Gastroesophageal sphincter (tissue), 3 donors: ENCODE measurements at regions not wholly inside any gene's neighbourhood (a gene's known extent, or its start where the extent isn't known, plus 50 kb on each side); places are given as distances from the start of the nearest gene placed in this dataset.

ENCODE experiments used
- POLR2A ChIP-seq, 2 donors: fragments of 450-650 bp; IDR thresholded peaks; one replicate each; pipeline ENCODE4 v1.6.1; 2017; ENCODE audit warnings: antibody characterized with exemption in 2 of 2, mild to moderate bottlenecking in 2 of 2, moderate library complexity in 1 of 2
- POLR2AphosphoS5 ChIP-seq: sonication (generic); formaldehyde crosslinking; IDR thresholded peaks from one replicate; pipeline ENCODE4 v1.6.1; 2017; ENCODE audit warnings: antibody characterized with exemption
- TF ChIP-seq, protein P1 (sequence below), 4 experiments: fragments of 200-600 bp in 2 of 4; fragments of 450-650 bp in 2 of 4; sonication (generic) in 1 of 4; IDR thresholded peaks; one replicate each; pipeline ENCODE4 v1.5.1; 2017 to 2019; ENCODE audit warnings: antibody characterized with exemption in 4 of 4, mild to moderate bottlenecking in 2 of 4, moderate library complexity in 2 of 4

DNA sequence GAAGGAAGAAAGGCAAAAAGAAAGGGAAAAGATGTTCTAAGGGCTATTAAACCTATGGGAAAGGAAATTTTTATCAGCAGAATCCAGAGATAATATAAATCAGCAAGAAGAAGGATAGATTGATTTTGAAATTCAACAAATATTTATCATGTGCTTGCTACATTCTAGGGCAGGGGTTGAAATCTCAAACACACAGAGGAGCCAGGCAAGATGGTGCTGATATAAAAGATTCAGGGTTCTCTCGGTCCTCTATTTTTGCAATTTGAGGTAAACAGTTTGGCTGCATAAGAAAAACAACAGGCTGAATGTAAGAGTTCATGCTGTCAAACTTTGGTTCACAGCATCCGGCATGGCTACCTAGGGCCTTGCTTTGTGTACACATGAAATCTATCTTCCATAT lies 109.6 kb upstream of the BMP2 start:
- TF ChIP-seq, protein P1, sequence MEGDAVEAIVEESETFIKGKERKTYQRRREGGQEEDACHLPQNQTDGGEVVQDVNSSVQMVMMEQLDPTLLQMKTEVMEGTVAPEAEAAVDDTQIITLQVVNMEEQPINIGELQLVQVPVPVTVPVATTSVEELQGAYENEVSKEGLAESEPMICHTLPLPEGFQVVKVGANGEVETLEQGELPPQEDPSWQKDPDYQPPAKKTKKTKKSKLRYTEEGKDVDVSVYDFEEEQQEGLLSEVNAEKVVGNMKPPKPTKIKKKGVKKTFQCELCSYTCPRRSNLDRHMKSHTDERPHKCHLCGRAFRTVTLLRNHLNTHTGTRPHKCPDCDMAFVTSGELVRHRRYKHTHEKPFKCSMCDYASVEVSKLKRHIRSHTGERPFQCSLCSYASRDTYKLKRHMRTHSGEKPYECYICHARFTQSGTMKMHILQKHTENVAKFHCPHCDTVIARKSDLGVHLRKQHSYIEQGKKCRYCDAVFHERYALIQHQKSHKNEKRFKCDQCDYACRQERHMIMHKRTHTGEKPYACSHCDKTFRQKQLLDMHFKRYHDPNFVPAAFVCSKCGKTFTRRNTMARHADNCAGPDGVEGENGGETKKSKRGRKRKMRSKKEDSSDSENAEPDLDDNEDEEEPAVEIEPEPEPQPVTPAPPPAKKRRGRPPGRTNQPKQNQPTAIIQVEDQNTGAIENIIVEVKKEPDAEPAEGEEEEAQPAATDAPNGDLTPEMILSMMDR (IDR thresholded peaks at IDR 0.05): no peak
- TF ChIP-seq POLR2A (IDR thresholded peaks at IDR 0.05) (no peak), POLR2AphosphoS5 (no peak)
